OCI-LY7 (cell line): ENCODE measurements at regions not wholly inside any gene's neighbourhood (a gene's known extent, or its start where the extent isn't known, plus 50 kb on each side); places are given as distances from the start of the nearest gene placed in this dataset.

Source experiments
- BruUV-seq: library from RNA; stranded (reverse); fragments of 400-500 nt; replicated peaks from 2 replicates; lab custom pipeline; 2021; lab: Mats Ljungman, UMichigan
- CTCF ChIA-PET: fragments of 300-600 bp; sonication (Branson Sonifier 250); formaldehyde crosslinking; loops from one replicate; lab custom pipeline; 2022; ENCODE audit warnings: antibody characterized with exemption; ENCODE audit not compliant: unreplicated experiment; lab: Charles Lee
- POLR2A ChIA-PET: fragments of 300-600 bp; sonication (Branson Sonifier 250); formaldehyde crosslinking; loops from one replicate; lab custom pipeline; 2022; ENCODE audit warnings: antibody characterized with exemption; lab: Charles Lee
- DNase-seq: peaks from one replicate; pipeline ENCODE4 v3.0.0-alpha.2; 2015; ENCODE audit warnings: low spot score
- H2AFZ ChIP-seq: fragments of 200-600 bp; sonication (generic), shearing (Covaris generic); 2 replicates; pipeline ENCODE4 v1.6.1; 2014; ENCODE audit warnings: mild to moderate bottlenecking, antibody characterized with exemption, low read length, moderate library complexity
- H3K27ac ChIP-seq: fragments of 200-600 bp; sonication (generic); 2 replicates; pipeline ENCODE4 v1.5.1; 2014; ENCODE audit warnings: mixed run types, low read depth, mild to moderate bottlenecking, moderate library complexity, low read length, inconsistent platforms; ENCODE audit not compliant: poor library complexity, severe bottlenecking
- H3K36me3 ChIP-seq: fragments of 200-600 bp; sonication (generic); 2 replicates; pipeline ENCODE4 v1.6.1; 2014; ENCODE audit warnings: mild to moderate bottlenecking, antibody characterized with exemption, low read length, moderate library complexity, mixed read lengths; ENCODE audit not compliant: insufficient read depth
- H3K4me1 ChIP-seq: fragments of 200-600 bp; sonication (generic); 2 replicates; pipeline ENCODE4 v1.5.1; 2014; ENCODE audit warnings: mild to moderate bottlenecking, low read length; ENCODE audit not compliant: insufficient read depth, poor library complexity, severe bottlenecking
- H3K4me2 ChIP-seq: fragments of 200-600 bp; sonication (generic); 2 replicates; pipeline ENCODE4 v1.6.1; 2014; ENCODE audit warnings: mild to moderate bottlenecking, low read length
- H3K4me3 ChIP-seq: fragments of 200-600 bp; sonication (generic); 2 replicates; pipeline ENCODE4 v1.5.1; 2014; ENCODE audit warnings: mild to moderate bottlenecking, low read depth, low read length; ENCODE audit not compliant: poor library complexity, severe bottlenecking
- H3K79me2 ChIP-seq: fragments of 200-600 bp; sonication (generic); 2 replicates; pipeline ENCODE4 v1.6.1; 2016; ENCODE audit warnings: low read depth, mild to moderate bottlenecking, low read length, moderate library complexity, mixed read lengths; ENCODE audit not compliant: insufficient read depth
- H3K9me2 ChIP-seq: fragments of 200-600 bp; sonication (generic); 2 replicates; pipeline ENCODE4 v1.6.1; 2016; ENCODE audit warnings: mild to moderate bottlenecking, low read length, mixed read lengths; ENCODE audit not compliant: insufficient read depth
- H3K9me3 ChIP-seq: fragments of 200-600 bp; sonication (generic); 2 replicates; pipeline ENCODE4 v1.6.1; 2014; ENCODE audit warnings: mild to moderate bottlenecking, mixed run types, low read length, mixed read lengths
- H4K20me1 ChIP-seq: fragments of 200-600 bp; sonication (generic); 2 replicates; pipeline ENCODE4 v1.6.1; 2014; ENCODE audit warnings: mild to moderate bottlenecking, antibody characterized with exemption, low read length, moderate library complexity, mixed read lengths; ENCODE audit not compliant: insufficient read depth
- EZH2phosphoT487 ChIP-seq: fragments of 200-600 bp; sonication (generic); IDR thresholded peaks from 2 replicates; pipeline ENCODE4 v1.6.1; 2018; ENCODE audit warnings: low read depth, borderline replicate concordance, mild to moderate bottlenecking, mixed run types, antibody characterized with exemption, low read length, moderate library complexity, mixed read lengths
- intact Hi-C: fragments of 100-400 bp; cut with micrococcal nuclease; formaldehyde crosslinking; loops from one replicate; pipeline ENCODE4 v1.10.0; 2022; ENCODE audit not compliant: unreplicated experiment
- TF ChIP-seq, protein P1 (sequence below): fragments of 200-600 bp; sonication (generic); conservative IDR thresholded peaks from 2 replicates; pipeline ENCODE4 v1.5.1; 2014; ENCODE audit warnings: mild to moderate bottlenecking, antibody characterized with exemption, low read length, moderate library complexity, mixed read lengths

DNA sequence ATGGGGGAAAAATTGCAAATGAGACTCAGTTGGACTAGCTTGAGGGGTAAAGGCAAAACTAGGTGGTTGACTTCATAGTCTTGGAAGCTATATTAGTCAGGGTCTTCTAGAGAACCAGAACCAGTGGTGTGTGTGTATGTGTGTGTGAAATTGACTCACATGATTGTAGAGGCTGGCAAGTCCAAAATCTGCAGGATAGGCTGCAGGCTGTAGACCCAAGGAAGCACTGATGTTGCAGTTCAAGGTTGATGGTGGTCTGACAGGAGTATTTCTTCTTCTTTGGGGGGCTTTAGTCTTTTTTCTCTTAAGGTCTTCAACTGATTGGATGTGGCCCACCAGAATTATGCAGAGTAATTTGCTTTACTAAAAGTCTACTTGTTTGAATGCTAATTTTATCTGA, 217.4 kb downstream of the MANEA start:
- CTCF ChIA-PET, result no interaction called here
- intact Hi-C loops, result no loop called here

DNA sequence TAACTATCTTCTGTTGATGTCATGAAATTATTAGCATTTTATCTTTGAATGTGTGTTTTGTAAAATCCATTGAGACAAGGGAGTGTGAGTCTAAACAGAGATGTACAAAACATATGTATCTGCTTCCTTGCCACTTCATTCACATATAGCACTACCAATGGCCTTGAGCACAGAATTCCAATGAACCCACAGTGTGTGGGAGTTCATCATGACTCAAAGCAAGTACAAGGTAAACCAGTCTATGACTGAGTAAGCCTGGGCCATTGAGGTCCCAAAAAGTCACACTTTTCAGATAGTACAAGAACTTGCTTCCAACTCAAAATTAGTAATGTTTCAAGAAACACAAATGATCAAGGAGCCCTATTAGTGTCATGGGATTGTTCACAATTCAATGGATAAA, 218.6 kb downstream of the MANEA start:
- H3K79me2 ChIP-seq, result no peaks in the 10 kb centered on the region
- H3K27ac ChIP-seq, result no peak overlapping the region
- H3K9me2 ChIP-seq, result no peaks in the 10 kb centered on the region
- H3K4me3 ChIP-seq, result no peak overlapping the region
- TF ChIP-seq, protein P1, sequence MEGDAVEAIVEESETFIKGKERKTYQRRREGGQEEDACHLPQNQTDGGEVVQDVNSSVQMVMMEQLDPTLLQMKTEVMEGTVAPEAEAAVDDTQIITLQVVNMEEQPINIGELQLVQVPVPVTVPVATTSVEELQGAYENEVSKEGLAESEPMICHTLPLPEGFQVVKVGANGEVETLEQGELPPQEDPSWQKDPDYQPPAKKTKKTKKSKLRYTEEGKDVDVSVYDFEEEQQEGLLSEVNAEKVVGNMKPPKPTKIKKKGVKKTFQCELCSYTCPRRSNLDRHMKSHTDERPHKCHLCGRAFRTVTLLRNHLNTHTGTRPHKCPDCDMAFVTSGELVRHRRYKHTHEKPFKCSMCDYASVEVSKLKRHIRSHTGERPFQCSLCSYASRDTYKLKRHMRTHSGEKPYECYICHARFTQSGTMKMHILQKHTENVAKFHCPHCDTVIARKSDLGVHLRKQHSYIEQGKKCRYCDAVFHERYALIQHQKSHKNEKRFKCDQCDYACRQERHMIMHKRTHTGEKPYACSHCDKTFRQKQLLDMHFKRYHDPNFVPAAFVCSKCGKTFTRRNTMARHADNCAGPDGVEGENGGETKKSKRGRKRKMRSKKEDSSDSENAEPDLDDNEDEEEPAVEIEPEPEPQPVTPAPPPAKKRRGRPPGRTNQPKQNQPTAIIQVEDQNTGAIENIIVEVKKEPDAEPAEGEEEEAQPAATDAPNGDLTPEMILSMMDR, result no peak
- TF ChIP-seq EZH2phosphoT487, result no peak
- H3K4me2 ChIP-seq, result no peak overlapping the region
- CTCF ChIA-PET, result no interaction called here
- POLR2A ChIA-PET, result no interaction called here
- no peaks in the 10 kb centered on the region for H3K4me1 ChIP-seq
- H3K9me3 ChIP-seq, result no peaks in the 10 kb centered on the region
- BruUV-seq, result no TSS peak
- H2AFZ ChIP-seq, result no peak overlapping the region
- no peaks in the 10 kb centered on the region for H4K20me1 ChIP-seq
- intact Hi-C loops, result no loop called here
- no peaks in the 10 kb centered on the region for H3K36me3 ChIP-seq
- DNase-seq, result no peak

More for the DNA sequence above, 217.4 kb downstream of the MANEA start:
- Histone ChIP-seq H3K4me2 (no peak overlapping the region), H3K9me2 (no peaks in the 10 kb centered on the region), H3K36me3 (no peaks in the 10 kb centered on the region), H3K4me1 (no peaks in the 10 kb centered on the region), H3K79me2 (no peaks in the 10 kb centered on the region), H3K9me3 (no peaks in the 10 kb centered on the region), H3K4me3 (no peak overlapping the region), H2AFZ (no peak overlapping the region), H4K20me1 (no peaks in the 10 kb centered on the region), H3K27ac (no peak overlapping the region)
- POLR2A ChIA-PET, result no interaction called here
- TF ChIP-seq, protein P1, result no peak
- TF ChIP-seq EZH2phosphoT487, result no peak
- no TSS peak for BruUV-seq
- no peak for DNase-seq

DNA sequence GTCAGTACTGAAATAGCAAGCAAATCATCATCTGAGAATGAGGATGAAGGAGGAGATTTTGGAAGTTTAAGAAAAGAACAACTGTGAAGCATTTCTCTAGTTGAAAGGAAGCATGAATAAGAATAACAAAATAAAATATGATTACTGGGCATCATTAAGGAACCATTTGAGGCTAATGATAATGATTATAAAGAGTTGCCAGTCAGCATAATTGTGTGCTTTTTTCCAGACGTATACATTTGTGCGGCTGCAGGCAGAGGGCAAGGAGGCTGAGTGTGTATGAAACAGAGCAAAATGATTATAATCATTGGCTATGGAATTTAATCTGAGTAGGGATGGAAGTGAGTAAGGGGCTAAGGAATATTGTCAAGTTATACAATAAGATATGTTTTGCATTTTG, 218.7 kb upstream of the FUT9 start:
- Histone ChIP-seq H3K9me2 (no peaks in the 10 kb centered on the region), H4K20me1 (no peaks in the 10 kb centered on the region), H3K36me3 (no peaks in the 10 kb centered on the region), H2AFZ (no peak overlapping the region), H3K4me1 (no peaks in the 10 kb centered on the region), H3K4me2 (no peak overlapping the region), H3K27ac (no peak overlapping the region), H3K9me3 (no peaks in the 10 kb centered on the region), H3K79me2 (no peaks in the 10 kb centered on the region), H3K4me3 (no peak overlapping the region)
- no peak for DNase-seq
- ChIA-PET POLR2A (no interaction called here), CTCF (no interaction called here)
- intact Hi-C loops, result no loop called here
- no peak for TF ChIP-seq EZH2phosphoT487
- TF ChIP-seq, protein P1, result no peak
- no TSS peak for BruUV-seq
